GM18511 (cell line): ENCODE measurements at regions not wholly inside any gene's neighbourhood (a gene's known extent, or its start where the extent isn't known, plus 50 kb on each side); places are given as distances from the start of the nearest gene placed in this dataset.

Source experiments
- ATAC-seq: cut with Tn5 transposase; IDR thresholded peaks from one replicate; pipeline ENCODE4 v1.9.1; 2021; ENCODE audit warnings: mild to moderate bottlenecking, moderate library complexity; ENCODE audit not compliant: unreplicated experiment

DNA sequence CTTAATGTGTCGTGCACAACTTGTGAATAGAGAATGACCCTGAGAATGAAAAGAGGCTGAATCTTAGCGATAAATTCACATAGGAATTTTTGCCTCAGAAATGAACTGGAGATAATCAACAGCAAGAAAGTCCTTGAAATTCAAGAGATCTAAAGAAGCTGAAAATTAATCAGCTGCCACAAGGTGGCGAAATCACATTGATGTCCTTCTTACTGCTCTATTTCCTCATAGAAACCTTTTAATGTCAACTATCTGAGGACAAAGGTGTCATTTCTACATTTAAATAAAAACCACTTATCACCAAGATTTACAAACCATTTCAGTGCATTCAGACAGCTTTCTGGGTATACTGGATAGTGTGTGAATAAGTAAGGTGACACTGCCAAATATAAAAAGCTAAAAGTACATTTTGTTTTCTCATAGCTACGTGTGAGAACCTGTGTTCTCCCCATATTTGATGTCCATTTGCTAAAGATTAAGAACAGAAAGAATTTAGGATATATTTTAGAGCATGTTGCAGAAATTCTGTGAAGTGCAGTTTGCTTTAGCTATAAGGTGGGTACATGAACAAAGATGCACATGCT lies 485.3 kb upstream of the PTBP2 start:
- no peak for ATAC-seq

DNA sequence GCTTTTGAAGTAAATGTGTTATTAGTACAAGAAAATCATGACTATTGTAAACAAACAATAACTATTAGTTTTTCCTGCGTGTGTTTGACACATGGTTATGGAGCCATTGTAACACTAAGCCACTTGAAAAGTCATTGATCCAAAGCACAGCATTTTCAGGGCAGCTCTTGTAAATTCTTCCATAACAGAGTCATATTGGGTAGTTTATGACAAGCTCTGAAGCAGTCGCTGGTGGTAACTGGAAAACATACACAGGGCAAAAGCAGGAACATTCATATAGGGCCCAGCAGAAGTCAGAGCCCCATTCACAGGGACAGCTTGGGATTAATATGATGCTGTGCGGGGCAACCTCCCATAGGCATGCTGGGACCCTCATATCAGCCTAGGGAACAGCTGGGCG lies 483.2 kb upstream of the PTBP2 start:
- no peak for ATAC-seq

DNA sequence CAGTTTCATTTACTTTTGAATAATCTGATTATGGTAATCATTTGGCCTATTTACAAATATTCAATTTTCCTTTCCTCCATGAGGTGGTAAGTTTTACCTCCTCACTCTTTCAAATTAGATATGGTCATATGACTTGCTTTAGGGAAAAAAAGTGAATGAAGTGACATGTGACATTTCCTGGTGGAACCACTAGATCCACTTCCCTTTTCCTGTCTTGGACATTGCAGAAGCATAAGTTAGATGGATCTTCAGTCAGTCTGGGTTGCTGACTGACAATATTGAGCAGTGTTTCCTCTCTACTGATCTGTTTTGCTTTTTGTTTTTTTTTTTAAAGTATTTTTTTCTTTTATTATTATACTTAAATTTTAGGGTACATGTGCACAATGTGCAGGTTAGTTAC lies 481.1 kb upstream of the PTBP2 start:
- no peak for ATAC-seq

DNA sequence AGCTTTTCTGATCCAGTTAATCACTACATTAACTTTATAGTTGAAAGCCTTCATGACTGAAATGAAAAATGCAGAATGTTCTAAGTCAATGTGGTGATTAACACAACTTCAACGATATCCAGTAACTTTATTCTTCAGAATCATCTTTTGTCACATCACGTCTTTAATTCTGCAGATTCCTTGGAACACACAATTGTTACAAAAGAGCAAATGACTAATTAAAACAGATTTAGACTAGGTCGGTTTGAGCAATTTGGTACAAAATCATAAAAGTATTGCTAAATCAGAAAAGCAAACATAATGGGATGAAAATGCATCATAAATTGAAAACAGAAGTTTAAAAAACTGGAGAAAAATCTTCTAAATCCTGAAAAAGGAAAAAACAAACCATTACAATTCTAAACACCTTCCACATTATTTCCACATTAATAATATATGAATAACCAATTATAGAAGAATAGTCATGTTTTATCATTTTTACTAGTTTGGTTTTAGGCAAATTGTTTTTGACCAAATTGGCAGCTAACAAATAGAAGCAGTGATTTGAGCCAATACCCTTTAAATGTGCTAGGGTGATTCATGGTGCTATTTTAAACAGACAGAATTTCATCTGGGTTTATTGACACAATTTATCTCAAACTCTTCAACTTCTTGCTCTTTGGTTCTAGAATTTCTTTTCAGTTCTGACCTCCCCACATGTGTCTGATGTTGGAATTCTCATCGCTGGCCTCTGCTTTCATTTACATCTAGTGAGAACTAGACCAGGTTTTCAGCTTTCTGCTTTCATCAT lies 468.1 kb upstream of the PTBP2 start:
- no peak for ATAC-seq

DNA sequence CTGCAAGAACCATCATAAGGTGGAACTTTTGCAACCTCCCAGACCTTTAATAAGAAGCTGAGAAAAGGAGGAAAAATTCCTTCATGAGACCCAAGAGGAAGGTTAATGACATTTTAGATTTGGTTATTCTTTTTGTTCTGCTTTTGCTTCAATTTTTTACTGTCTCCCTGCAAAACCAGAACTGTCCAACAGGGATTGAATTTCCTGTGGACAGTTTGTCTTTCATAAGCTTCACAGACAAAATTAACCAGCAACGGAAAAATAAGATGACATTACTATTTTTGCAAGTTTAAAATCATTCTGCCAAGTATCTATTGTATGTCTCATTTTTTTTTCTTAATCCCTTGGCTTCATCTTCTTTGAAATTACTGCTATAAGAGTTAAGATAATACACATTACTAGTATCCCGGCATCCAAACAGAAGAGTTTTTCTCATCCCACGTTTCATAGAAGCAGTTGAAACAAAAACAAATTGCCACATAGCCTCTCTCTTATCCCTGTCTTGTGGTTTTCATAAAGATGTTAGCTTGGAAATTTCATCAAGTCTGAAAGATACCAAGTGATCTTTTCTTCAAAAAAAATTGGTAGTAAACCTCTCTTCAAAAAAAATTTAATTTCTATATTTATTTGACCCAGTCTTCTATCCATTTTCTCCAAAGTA lies 465.3 kb upstream of the PTBP2 start:
- ATAC-seq = no peak

DNA sequence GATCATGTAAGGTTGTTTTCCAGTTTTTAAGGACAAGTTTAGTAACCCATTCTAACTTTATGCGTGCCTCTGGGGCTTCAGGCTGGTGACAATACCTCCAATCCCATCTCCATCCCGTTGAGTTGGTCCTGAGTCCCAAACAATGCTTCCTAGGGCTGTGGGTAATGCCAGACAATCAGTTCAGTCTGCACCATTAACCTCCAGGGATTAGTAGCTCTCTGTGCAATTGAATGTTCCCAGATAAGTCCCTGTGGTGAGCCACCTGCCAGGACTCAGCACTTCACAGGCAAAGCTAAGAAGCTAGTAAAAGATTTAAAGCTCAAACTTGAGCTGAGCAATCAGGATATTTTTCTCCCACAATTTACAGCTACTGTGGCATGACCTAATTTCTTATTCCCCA lies 462.2 kb upstream of the PTBP2 start:
- ATAC-seq = no peak

DNA sequence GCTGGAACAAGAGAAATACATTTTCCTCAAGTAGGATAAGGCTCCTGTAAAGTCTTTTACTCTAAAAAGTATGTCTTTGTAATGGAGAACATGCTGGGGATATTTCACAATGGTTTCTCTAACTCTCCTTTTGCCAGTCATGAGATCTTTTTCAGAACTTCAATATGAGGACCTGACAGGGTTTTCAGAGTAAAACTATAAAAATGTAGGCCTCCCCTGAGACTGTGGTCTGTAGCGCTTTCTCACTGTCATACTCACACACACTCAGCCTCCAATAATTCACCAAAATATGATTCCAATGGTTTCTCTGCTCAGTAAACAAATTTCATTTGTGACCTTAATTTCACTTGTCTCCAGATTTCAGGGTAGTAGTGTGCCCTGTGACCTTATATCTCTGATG lies 440.1 kb upstream of the PTBP2 start:
- ATAC-seq = no peak

DNA sequence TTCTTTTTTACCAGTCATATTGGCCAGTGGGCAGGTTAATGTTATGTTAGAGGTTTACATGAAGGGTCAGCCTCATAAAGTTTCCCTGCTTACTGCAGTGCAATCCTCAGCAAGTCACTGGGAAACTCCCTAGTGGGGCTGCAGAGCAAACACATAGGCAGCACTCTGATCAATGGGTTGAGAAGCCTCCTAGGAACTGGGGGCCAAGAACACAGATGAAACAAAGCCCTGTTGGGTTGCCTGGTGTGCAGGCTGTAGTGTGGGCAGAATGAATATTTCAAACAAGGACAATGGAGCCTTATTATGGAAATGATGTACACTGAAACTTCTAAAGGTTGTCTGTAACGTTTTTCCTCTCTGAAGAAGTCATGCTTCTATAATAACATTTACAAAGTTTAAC lies 431.6 kb upstream of the PTBP2 start:
- ATAC-seq = no peak

DNA sequence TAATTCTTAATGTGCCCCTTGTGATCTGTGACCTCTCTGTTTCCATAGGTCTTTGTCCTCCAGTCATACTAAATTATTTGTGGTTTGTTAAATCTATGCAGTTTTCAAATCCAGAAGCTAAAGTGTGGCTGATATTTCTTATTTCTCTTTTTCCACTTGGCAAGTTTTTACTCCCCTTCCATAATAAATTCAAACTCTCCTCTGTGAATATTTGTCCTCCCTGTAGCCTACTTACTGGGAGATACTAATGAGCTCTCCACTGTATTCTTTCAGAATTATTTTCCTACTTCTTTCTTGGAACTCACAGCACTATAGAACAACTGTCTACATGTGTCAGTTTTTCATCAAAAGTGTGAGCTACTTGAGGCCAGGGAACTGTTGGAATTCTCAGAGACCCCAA lies 430.8 kb upstream of the PTBP2 start:
- no peak for ATAC-seq

DNA sequence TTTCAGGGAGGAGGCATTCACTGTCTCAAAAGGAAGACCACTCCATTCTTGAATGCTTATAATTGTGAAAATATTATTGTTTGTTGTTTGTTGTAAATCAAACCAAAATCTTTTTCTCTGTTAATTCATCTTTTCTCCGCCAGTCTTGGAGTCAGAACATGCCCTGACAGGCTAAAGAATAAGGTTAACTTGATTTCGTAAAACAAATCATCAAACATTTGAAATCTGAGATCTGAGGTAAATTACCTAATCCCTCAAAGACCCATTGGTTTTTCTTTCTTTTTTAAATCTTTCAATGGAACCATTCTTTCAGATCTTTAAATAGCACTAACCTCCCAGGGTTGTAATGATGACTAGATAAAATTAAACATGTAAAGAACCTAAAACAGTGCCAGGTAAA lies 430.1 kb upstream of the PTBP2 start:
- ATAC-seq = no peak

DNA sequence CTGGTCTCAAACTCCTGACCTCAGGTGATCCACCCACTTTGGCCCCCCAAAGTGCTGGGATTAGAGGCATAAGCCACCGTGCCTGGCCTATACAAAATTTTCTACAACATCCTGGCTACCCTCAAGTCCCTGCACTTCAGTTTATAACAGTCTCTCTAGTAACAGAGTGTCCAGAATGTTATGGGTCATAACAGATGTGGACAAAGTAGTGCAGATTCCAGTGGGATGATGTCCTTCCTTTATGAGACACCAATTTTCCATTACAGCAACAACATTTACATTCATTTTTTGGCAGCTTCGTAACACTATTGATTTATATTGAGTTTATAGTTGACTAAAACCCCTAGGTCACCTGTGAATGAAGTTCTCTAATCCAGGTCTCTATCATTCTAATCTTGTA lies 429.4 kb upstream of the PTBP2 start:
- no peak for ATAC-seq

DNA sequence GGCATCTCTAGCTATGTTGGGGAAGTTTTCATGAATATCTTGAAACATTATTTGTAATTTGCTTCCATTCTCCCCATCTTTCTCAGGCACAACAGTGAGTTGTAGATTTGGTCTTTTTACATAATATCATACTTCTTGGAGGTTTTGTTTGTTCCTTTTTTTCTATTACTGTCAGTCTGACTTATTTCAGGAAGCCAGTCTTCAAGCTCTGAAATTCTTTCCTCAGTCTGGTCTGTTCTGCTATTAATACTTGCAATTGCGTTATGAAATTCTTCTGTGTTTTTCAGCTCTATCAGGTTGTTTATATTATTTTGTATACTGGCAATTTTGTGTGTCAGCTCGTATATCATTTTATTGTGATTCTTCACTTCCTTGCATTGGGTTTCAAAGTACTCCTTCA lies 424.6 kb upstream of the PTBP2 start:
- ATAC-seq = no peak

DNA sequence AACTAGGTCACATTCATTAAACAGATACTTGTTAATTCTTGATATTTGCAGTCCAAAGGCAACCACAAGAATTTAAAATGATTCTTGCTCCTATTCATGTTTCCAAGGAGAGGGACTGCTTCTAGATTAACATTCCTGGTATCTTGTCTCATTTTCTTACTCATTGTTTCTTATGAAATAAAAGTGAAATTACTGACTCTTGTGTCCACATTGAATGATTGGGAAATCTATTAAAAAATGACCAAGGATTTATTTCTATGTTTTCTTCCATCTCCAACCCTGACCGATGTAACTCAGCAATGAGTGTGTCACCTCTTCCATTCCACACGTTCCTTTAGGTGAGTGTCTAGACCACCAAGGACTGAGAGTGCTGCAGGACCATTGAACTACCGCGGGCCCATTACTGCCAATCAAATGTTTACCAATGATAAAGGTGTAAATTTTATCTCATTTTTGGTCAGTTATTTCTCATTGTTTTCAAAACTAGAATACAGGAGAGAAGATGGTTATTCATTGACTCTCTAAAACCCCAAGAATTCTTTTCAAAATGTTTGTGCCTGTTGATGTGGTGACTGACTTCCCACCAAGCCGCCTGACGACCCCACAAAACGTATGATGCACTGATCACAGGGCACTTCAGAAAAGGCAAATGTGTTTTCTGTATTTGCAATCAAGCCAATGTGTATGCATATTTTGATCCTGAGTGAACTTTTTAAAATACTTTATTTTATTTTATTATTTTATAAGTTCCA lies 414.6 kb upstream of the PTBP2 start:
- no peak for ATAC-seq

DNA sequence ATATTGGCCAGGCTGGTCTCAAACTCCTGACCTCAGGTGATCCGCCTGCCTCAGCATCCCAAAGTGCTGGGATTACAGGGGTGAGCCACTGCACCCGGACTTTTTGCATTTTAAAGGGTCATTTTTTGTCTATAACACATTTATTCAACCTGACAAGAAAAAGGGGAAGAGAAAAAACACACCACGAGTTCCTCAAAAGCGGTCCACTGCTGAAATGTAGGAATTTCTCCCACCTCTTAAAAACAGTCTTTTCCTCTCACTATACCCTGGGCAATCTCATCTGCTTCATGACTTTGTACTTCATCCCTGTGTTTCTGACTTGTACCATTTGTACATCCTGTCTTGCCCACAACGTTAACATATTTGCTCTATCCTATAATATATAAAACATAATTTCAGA lies 413.3 kb upstream of the PTBP2 start:
- no peak for ATAC-seq

DNA sequence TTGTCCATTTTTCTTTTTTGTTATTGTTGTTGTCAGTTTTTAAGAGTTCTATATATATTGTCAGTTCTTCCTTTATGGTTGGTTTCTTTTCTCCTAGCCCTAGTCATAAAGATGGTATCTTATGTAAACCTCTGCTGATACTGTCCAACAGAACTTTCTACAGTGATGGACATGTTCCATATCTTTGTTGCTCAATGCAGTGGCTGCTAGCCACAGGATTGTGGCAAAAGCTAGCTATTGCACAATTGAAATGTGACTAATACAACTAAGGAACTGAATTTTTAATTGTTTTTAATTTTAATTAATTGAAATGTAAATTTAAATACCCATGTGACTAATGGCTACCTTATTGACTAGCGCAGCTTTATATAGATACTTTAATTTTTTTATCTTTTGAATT lies 411.8 kb upstream of the PTBP2 start:
- no peak for ATAC-seq

DNA sequence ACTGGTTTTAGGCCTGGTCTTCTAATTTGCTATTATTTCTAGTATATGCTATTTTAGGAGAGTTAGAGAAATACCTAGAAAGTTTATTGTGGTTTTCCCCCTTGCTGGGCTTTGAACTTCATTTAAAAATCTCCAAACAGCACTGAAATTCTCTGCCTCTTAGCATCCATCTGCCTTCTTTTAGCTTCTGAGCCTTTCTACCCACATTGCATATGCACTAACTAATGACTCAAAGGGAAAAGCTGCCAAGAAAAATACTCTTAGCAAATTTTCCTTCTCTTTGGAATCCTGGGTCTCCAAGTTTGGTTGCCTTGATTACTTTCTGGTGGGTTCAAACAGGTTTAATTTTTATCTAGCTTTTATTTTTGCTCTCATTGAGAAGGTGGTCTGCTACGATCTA lies 408.4 kb upstream of the PTBP2 start:
- ATAC-seq = no peak

DNA sequence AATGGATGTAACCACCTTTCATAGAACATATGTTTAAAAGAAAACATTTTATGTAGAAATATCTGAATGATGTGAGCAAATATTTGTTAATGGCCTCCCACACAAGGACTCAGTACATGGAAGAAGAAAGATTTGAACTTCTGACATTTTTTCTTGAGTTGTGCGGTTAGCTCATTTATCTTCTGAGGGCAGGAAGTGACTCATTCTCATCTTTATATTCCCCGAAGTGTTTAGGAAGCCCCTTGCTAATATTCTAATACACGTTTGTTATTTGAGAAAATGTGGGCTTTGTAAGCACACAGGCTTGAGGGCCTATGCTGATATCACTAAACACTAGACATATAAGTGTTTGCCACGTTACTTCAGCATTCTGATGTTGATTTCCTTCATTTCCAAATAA lies 392.5 kb upstream of the PTBP2 start:
- ATAC-seq = no peak

DNA sequence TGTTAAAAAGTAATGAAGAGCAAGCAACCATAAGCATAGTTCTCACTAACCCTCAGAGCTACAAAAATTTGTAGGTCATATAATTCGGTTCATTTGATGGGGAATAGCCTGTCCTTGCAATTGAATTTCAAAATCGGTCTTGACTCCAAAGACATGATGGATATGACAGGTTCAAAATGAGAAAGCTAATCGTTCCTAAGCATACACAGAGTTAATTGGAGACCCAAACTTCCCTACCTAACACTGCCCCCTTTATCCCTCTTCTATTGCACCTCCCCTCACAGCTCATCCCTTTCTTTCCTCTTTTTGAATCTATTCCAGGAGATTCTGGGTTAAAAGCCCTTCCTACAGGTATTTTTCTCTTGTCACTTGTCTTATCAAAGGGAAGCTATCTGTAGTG lies 390.0 kb upstream of the PTBP2 start:
- no peak for ATAC-seq

DNA sequence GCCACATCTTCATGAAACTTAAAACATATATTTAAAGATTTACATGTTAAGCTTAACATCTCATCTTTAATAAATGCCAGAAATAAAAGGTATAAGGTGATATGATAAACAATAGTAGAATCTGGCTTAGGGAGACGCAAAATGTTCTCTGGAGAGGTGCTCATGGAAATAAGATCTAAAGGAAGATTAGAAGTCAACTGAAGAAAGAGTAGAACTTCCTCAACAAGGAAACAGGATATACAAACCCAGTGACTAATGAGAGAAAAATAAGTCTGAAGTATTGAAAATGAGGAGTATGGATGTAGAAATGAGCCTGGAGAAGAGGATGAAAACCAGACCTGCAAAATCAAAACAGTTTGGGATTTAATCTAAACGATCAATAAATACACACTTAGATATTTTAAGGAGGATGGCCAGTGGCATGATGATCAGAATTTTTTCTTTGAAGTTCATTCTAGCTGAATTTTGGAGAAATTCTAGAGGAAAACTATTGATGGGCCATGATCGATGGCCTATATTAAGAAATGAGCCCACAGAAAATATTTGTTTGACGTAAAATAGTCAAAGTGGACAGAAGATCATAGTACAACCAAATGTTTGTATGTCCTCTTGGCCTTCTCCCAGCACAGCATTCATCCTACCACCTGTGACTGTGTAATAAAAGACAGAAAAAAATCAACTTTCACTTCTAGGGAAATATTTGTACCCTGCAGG lies 387.9 kb upstream of the PTBP2 start:
- no peak for ATAC-seq

DNA sequence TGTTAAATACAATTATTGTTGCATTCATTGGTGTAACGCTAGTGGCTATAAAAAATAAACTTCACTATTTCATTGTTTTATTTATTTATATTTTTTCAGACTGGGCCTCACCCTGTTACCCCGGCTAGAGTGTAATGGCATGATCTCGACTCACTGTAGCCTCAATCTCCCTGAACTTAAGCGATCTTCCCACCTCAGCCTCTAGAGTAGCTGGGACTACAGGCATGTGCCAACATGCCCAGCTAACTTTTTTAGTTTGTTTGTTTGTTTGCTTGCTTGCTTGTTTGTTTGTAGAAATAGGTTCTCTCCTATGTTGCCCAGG lies 387.4 kb upstream of the PTBP2 start:
- no peak for ATAC-seq

DNA sequence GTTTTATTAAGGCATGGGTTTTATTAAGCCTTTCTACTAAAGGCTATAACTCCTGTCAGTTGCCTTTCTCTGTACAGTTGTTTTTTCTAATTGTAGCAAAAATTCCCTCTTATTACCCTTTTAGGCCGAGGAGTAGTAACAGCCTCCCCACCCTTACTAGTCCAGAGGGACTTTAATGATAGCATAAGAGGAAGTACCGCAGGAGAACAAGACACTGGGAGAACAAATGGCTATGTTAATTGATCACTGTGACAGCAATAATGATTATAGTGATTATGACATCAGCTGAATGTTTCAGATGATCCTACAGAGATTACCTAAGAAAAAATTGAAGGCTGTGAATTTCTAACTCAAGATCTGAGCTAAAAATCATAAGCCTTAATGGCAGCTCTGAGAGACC lies 383.0 kb upstream of the PTBP2 start:
- no peak for ATAC-seq
